DMS114 treated with DMSO at 0.1 percent for 48 hours (cell line): ENCODE measurements at regions not wholly inside any gene's neighbourhood (a gene's known extent, or its start where the extent isn't known, plus 50 kb on each side); places are given as distances from the start of the nearest gene placed in this dataset.
"Not testable (repeated sequence)": the region's sequence is repeated elsewhere in the genome, so short reads cannot be mapped to it uniquely, and the experiment has no call there.

Experiments
- DNase-seq: peaks from one replicate; lab custom pipeline; 2025; ENCODE audit not compliant: unreplicated experiment; lab: John Stamatoyannopoulos, UW

GRCh38 chr1:61028136-61028535 is 54.2 kb upstream of the NFIA start:
- no peak for DNase-seq

DNA sequence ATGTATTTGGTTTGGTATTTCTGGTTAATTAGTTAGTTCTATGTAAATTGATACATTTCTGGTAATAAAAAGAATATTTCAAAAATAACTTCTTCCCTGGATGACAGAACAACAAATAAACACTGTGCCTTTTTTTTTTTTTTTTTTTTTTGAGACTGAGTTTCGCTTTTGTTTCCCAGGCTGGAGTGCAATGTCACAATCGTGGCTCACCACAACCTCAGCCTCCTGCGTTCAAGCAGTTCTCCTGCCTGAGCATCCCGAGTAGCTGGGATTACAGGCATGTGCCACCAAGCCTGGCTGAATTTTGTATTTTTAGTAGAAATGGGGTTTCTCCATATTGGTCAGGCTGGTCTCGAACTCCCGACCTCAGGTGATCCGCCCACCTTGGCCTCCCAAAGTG is 64.3 kb upstream of the NFIA start:
- DNase-seq: not testable (repeated sequence)

DNA sequence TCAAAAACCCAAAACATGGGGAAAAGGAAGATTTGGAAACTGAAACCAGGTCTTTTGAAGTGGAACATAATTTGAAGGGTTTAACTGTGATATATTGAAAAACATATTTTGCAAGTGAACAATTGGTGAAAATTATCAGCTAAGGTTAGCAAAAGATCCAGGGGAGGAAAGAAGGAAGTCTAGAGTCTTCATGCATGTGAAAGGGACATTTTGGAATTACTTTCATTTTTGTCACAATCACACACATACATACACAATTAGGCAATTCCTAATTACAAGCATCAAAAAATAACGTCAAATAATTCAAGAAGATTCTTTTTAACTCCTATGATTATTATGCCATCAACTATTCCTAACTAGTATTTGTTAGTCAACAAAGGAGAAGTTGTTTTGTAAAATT is 64.7 kb upstream of the NFIA start:
- no peak for DNase-seq

DNA sequence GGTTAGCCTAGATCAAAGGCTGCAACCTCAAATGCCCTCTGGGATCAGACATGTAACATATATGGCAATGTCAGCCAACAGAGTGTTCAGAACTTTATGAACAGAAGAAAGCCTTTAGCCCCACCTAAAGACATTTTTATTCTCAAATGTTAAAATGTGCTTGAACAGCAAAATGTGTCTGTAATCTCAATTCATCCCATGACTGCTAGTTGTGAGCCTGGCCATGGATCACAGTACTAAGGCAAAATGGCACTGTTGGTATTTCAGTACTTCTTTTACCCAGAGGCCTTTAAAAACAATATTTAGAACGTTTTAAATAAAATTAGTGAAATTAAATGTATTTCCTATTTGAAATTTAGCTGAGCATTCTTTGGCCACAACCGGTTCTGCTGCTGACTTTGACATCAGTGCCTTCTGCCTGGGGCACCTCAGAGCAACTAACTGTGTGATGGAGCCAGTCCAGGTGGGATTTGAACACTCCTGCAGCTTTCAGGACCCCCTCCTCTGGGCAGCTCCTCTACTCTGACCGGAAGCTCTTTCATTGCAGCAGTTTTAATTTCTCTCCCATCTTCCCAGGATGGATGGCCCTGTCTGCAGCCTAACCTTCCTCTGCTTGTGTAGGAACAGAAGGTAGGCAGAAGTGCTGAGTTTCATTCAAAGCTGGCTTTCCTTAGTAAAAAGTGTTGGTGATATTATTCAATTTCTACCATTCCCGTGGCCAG is 68.3 kb upstream of the NFIA start:
- no peak for DNase-seq

DNA sequence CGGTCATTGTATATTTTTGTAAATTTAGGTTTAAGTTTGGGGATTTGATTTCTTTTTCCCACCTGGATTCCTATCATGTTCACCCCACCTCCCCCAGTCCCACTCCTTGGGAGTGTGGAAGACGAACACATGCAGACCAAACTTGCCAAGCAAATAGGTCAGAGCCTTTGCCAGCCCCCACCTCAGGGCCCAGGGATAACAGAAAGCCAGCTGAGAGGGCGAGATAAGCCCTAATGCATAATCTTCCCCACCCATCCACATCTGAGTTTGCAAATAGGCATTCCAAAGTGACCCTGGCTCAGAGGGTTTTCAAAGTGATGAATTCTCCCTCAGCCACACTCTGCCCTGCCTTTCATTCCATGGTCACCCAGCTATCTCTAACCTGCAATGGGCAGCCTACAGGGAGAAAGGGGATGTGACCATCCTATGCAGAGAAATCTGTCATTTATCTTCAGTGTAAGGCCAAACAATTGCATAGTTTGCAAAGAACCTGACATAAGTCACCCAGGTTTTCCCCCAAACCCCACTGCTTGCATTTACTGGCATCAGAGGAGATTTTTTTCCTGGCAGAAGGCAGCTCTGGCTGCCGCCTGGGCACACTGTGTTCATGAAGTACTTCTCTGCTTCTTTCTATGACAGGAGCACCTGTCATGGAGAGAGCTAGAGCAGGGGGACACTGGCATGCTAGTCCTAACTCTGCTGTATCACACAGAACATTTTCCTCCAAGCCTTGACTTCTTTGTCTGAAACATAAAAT is 69.0 kb upstream of the NFIA start:
- DNase-seq: no peak

- no peak for DNase-seq
Observed at GRCh38 chr1:61012341-61012761, 70.0 kb upstream of the NFIA start.

DNA sequence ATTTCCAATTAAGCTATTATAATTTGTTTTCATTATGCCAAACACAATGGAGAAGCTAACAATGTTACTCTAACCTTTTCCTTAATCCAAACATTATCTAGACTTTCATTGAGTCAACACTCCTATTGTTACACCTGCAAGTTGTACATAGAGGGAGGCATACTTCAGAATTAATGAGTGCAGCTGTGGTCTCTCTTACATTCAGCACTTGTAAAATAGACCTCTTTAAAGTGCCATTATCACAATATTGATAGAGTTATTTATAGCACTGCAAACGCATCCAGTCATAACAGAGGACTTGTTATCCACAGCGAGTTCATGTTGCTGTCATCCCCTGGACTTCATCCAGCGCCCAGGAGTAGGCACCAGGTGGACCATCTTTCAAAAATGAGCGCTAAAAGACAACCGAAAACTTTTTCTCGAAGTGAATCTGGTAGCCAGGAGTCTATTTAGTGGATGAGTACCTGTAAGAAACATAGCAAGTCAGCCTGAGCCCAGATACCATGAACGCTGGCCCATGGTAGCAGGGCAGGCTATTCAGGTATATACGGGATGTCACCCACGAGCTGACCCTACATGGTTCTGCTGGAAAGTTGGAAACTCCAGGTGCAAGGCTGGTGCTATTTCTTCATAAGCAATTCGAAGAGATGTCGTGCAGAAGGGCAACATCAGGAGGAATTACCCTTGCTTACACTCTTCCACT is 70.6 kb upstream of the NFIA start:
- DNase-seq: no peak

DNA sequence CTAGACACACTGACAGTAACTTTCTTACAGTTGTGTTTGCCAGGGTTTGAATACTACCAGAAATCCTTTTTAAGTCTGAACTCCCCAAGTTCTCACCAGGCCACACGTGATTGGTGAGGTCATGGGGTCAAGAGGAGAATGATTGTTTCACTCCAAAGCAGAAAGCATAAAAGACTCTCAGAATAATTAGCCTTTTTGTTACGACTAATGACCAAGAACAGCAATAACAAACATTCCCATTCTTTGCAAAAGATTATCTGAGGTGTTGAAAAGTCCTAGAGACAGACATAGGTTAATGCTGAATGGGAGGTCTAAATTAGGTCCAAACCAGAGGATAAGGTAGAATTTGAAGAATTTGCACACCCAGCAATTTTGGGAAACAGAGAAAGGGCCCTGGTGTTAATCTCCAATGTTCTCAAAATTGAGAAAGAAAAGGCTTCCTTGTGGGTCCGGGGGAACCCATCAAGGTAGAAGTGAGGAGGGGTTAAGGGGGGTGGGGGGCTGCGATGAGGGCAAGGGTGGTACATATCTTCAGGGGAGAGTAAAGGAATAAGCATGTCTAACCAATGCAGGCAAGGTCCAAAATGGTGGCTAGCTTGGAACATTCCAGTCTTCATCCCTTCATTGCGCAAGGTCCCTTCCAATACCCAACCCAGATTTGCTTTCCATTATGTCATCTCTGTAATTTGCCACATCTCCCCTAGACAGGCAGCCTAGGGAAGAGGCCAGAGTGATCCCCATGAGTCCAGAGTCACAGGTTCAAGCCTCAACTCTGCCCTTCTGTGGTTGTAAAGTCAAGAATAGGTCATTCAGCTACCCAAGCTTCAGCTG is 74.6 kb upstream of the NFIA start:
- DNase-seq: no peak

- DNase-seq: no peak
Observed at GRCh38 chr1:61005614-61006580, 76.5 kb upstream of the NFIA start.

DNA sequence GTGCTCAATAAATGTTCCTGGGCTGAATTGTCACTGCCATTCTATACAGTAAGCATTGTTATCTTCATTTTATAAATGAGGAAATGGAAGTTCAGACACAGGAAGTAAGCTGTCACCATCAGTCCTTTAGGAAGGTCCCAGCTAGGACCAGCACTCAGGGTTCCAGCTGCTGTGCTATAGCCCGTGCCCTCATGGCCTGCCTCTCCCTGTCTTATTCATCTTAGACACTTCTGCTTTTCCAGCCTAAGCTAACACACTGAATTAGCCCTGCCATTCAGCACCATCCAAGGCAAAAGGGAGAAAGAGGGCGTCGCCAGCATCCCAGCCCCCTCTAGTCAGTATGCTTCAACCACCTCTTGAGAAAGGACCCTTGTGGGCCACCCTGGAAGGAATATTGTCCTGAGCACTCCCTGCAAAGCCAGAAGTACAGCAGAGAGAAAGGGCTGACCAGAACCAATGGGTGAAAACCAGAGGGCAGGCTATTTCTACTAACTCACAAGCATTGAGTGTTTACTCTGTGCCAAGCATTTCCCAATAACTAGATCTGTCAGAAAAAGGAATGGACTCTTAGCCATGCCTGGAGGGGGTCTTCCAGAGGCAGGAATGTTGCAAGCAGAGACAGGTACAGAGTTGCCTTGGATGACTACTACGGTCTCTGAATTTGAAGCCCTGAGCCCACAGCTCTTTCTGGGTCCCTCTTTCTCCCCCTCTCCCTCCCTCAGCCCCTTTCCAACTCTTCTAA is 77.9 kb upstream of the NFIA start:
- DNase-seq: no peak

DNA sequence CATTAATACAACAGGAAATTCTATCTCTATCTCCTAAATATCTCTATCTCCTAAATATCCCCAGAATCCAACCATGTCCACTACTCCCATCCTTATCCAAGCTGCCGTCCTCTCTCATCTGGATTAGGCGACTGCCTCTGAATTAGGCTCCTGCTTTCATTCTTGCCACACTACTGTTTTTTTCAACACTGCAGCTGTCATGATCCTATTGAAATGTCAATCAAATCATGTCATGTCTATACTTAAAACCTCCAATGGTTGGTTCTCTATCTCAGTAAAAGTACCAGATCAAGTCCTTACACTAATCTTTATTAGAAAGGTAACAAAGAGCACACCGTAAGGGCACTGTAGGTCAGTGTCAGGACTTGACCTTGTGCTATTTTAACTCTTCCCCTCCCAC is 82.0 kb upstream of the NFIA start:
- DNase-seq: no peak

DNA sequence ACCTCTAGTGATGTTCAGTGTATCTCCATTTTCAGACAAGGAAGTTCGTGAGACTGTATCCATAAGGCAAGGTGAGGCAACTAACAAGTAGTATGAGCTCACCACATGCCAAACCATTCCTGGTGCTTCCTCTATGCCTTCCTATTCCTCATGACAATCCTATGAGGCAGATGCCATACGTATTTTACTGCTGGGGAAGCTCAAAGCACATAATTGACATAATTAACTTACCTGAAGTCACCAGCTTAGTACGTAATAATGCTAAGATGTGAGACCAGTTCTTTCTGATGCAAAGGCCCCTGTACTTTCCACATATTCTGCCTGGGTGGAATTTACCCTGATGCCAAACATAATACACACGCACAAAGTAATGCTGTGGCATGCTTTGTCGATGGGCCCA is 83.6 kb upstream of the NFIA start:
- DNase-seq: no peak

DNA sequence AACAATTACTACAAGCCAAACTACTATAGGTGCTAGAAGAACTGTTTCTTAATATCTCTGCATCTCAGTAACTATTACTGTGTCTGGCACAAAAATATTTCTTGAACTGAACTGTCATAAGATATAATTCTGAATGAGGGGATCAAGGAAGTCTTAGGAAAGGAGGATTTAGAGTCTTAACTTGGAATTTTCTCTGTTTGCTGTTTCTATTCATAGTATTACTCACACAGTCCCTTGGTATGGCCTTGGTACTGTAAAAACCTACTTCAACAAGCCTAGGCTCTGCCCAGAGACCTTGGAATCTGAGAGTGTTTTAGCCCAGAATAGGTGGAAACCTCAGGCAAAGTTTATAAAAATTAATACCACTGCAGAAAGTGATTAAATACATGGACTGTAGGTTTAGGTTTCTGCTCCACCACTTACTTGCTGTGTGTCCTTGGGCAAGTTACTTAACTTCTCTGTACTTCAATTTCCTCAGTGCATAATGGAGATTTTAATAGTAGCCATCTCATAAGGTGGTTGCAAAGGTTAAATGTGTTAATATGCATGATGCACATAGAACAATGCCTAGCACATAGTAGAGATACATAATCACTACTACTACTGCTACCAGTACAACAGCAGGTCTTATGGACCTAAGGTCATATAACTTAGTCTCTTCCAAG is 87.4 kb upstream of the NFIA start:
- no peak for DNase-seq

DNA sequence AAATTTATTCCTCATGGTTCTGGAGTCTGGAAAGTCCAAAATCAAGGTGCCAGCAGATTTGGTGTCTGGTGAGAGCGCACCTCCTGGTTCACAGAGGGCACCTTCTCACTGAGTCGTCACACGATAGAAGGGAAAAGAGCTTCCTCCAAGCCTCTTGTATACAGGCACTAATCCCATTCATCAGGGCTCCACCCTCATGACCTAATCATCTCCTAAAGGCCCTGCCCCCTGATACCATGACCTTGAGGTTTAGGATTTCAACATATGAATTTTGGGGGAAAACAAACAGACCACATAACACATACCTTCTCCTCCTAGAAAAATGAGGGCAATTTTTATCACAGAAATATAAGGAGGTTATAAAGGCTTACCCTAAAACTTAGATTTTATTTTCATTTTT is 88.0 kb upstream of the NFIA start:
- DNase-seq: no peak

GRCh38 chr1:60992165-60992564 is 90.2 kb upstream of the NFIA start:
- no peak for DNase-seq

DNA sequence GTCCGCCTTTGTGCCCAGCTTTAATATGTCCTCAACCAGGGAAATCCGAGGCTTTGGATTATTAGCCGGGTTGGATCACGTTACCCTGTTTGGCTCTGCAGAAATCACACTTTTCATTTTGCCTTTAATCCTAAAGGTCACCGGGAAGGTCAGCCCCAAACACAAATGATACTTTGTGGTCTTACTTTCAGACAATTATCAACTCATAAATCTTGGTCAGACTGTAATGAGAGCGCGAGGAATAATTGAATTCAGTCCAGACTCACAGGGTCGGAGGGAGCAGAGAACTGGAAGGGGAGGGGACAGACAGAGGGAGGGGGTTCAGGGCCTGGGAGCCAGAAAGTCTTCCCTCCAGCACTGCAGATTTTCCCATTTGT is 91.7 kb upstream of the NFIA start:
- no peak for DNase-seq

- DNase-seq: no peak
Observed at GRCh38 chr1:60989749-60990713, 92.3 kb upstream of the NFIA start.

- no peak for DNase-seq
Observed at GRCh38 chr1:60988891-60989290, 93.5 kb upstream of the NFIA start.
